GM12878 (cell line): ENCODE measurements at regions not wholly inside any gene's neighbourhood (a gene's known extent, or its start where the extent isn't known, plus 50 kb on each side); places are given as distances from the start of the nearest gene placed in this dataset.

Experiments used
- ATAC-seq: fragments of 200-7000 bp; cut with Tn5 transposase; 3 replicates; pipeline ENCODE4 v1.9.1; 2020; ENCODE audit warnings: mild to moderate bottlenecking, moderate library complexity
- BruUV-seq: library from RNA; stranded (reverse); fragments of 400-500 nt; replicated peaks from 2 replicates; lab custom pipeline; 2021; lab: Mats Ljungman, UMichigan
- CTCF ChIA-PET: fragments of 300-600 bp; sonication (Branson Sonifier 250); formaldehyde crosslinking; extraction: SDS; loops from one replicate; lab custom pipeline; 2021; ENCODE audit warnings: inconsistent platforms; lab: Yijun Ruan, JAX
- POLR2A ChIA-PET: fragments of 350-600 bp; formaldehyde crosslinking; extraction: SDS; loops from one replicate; lab custom pipeline; 2021; ENCODE audit warnings: inconsistent platforms; lab: Charles Lee
- RAD21 ChIA-PET: fragments of 300-600 bp; sonication (Branson Sonifier 250); formaldehyde crosslinking; loops from one replicate; lab custom pipeline; 2023; ENCODE audit warnings: antibody characterized with exemption; ENCODE audit not compliant: unreplicated experiment; lab: Charles Lee
- SMC1A ChIA-PET: fragments of 300-600 bp; sonication (Branson Sonifier 250); formaldehyde crosslinking; loops from one replicate; lab custom pipeline; 2023; ENCODE audit not compliant: unreplicated experiment, uncharacterized antibody; lab: Charles Lee
- DNase-seq: peaks from one replicate; pipeline ENCODE4 v3.0.0-alpha.2; 2011; ENCODE audit warnings: low read depth, low spot score
- FAIRE-seq: peaks from 3 replicates; lab custom pipeline; 2011; peaks lifted over from hg19 to GRCh38; lab: Jason Lieb, UNC
- H2AFZ ChIP-seq: 2 replicates; pipeline ENCODE4 v1.6.0; 2011; ENCODE audit warnings: low read depth, low read length, control low read depth; ENCODE audit not compliant: control insufficient read depth
- H3K27ac ChIP-seq: 2 replicates; pipeline ENCODE4 v1.5.1; 2011; ENCODE audit warnings: control low read depth; ENCODE audit not compliant: control insufficient read depth, insufficient read depth
- H3K27me3 ChIP-seq, 2 experiments: replicated peaks in 1 of 2; 2 replicates each; pipeline versions ENCODE4 v1.6.0 to v1.6.1; 2011; ENCODE audit warnings: low read length in 1 of 2; ENCODE audit not compliant: control insufficient read depth in 2 of 2, insufficient read depth in 2 of 2
- H3K36me3 ChIP-seq, 2 experiments: 2 replicates each; pipeline ENCODE4 v1.5.1; 2011; ENCODE audit warnings: low read length in 1 of 2; ENCODE audit not compliant: control insufficient read depth in 2 of 2, insufficient read depth in 2 of 2
- H3K4me1 ChIP-seq: 2 replicates; pipeline ENCODE4 v1.6.1; 2011; ENCODE audit warnings: mild to moderate bottlenecking, low read length, moderate library complexity, mixed read lengths; ENCODE audit not compliant: control insufficient read depth, insufficient read depth
- H3K4me2 ChIP-seq: 2 replicates; pipeline ENCODE4 v1.6.0; 2011; ENCODE audit warnings: control low read depth; ENCODE audit not compliant: control insufficient read depth, insufficient read depth
- H3K4me3 ChIP-seq: fragments of 200-600 bp; sonication (generic); 2 replicates; pipeline ENCODE4 v1.5.1; 2016
- H3K79me2 ChIP-seq: 2 replicates; pipeline ENCODE4 v1.6.0; 2011; ENCODE audit warnings: low read length; ENCODE audit not compliant: control insufficient read depth, insufficient read depth
- H3K9ac ChIP-seq: 2 replicates; pipeline ENCODE4 v1.8.0; 2011; ENCODE audit warnings: low read length, control low read depth, mixed read lengths; ENCODE audit not compliant: control insufficient read depth, insufficient read depth
- H3K9me3 ChIP-seq: replicated peaks from 3 replicates; pipeline ENCODE4 v1.5.1; 2011; ENCODE audit warnings: mild to moderate bottlenecking, low read length; ENCODE audit not compliant: control insufficient read depth, insufficient read depth
- H4K20me1 ChIP-seq: 2 replicates; pipeline ENCODE4 v1.6.0; 2011; ENCODE audit not compliant: control insufficient read depth, insufficient read depth
- WGBS: methylation state at CpG from one replicate; pipeline ENCODE4 v1.1.6; 2016; ENCODE audit warnings: low lambda C conversion rate; ENCODE audit not compliant: insufficient replicate concordance, insufficient coverage; ENCODE audit errors: missing lambda C conversion rate; 5-methylcytosine and 5-hydroxymethylcytosine counted together
- in situ Hi-C: fragments of 300-500 bp; cut with MboI; formaldehyde crosslinking; loops from 9 replicates; pipeline ENCODE4 v1.14.3; 2018; ENCODE audit warnings: mixed read lengths
- intact Hi-C: fragments of 100-400 bp; cut with micrococcal nuclease; formaldehyde crosslinking; loops from one replicate; pipeline ENCODE4 v1.14.2; 2022; ENCODE audit not compliant: unreplicated experiment
- TF ChIP-seq, protein P1 (sequence below): IDR thresholded peaks from 2 replicates; pipeline ENCODE4 v1.6.1; 2012; ENCODE audit warnings: mild to moderate bottlenecking, low read depth, low read length
- TF ChIP-seq, protein P2 (sequence below): fragments of 450-650 bp; conservative IDR thresholded peaks from 2 replicates; pipeline ENCODE4 v1.6.1; 2017; ENCODE audit warnings: mild to moderate bottlenecking, moderate library complexity

DNA sequence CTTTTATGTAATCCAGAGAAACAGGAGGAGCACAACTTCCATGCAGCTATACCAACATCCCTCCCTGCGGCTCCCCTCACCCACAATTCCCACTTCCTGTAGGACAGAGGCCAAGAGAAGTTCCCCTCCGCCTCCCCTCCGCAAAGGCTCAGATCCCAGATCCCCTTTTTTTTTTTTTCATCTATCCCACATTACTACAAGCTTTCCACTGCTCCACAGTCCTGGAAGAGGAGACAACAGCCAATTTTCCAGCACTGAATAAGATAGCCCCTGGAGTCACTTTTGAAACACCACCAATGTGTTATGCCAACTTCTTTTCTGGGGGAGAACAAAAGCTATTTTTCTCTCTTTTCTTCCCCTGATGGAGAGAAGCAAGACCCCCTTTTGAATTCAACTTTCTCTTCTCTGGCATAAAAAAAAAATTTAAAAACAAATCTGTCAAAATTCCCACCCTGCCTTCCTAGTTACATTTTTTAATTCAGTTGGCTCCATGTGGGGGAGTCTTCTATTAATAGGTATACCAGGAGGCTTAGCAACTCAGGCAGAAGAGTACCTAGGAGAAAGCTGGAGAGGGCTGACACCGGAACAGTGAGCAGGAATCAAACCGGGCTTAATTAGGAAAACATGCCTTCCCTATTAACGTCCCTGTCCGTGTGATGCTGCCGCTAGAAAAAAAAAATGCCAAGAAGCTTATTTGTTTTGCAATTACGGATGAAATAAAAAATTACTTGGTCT is 543.4 kb downstream of the BUD13 start:
- SMC1A ChIA-PET = interaction anchor here (0.8 kb wide), 1 partner anchor 10 kb away, joined by 3 read pairs; no protein-coding TSS in a partner anchor
- no peaks in the 10 kb centered on the region for H3K36me3 ChIP-seq
- 47% methylated on average over 9 of the region's 9 CpGs for WGBS
- TF ChIP-seq, protein P1, sequence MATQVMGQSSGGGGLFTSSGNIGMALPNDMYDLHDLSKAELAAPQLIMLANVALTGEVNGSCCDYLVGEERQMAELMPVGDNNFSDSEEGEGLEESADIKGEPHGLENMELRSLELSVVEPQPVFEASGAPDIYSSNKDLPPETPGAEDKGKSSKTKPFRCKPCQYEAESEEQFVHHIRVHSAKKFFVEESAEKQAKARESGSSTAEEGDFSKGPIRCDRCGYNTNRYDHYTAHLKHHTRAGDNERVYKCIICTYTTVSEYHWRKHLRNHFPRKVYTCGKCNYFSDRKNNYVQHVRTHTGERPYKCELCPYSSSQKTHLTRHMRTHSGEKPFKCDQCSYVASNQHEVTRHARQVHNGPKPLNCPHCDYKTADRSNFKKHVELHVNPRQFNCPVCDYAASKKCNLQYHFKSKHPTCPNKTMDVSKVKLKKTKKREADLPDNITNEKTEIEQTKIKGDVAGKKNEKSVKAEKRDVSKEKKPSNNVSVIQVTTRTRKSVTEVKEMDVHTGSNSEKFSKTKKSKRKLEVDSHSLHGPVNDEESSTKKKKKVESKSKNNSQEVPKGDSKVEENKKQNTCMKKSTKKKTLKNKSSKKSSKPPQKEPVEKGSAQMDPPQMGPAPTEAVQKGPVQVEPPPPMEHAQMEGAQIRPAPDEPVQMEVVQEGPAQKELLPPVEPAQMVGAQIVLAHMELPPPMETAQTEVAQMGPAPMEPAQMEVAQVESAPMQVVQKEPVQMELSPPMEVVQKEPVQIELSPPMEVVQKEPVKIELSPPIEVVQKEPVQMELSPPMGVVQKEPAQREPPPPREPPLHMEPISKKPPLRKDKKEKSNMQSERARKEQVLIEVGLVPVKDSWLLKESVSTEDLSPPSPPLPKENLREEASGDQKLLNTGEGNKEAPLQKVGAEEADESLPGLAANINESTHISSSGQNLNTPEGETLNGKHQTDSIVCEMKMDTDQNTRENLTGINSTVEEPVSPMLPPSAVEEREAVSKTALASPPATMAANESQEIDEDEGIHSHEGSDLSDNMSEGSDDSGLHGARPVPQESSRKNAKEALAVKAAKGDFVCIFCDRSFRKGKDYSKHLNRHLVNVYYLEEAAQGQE = no peak
- TF ChIP-seq, protein P2, sequence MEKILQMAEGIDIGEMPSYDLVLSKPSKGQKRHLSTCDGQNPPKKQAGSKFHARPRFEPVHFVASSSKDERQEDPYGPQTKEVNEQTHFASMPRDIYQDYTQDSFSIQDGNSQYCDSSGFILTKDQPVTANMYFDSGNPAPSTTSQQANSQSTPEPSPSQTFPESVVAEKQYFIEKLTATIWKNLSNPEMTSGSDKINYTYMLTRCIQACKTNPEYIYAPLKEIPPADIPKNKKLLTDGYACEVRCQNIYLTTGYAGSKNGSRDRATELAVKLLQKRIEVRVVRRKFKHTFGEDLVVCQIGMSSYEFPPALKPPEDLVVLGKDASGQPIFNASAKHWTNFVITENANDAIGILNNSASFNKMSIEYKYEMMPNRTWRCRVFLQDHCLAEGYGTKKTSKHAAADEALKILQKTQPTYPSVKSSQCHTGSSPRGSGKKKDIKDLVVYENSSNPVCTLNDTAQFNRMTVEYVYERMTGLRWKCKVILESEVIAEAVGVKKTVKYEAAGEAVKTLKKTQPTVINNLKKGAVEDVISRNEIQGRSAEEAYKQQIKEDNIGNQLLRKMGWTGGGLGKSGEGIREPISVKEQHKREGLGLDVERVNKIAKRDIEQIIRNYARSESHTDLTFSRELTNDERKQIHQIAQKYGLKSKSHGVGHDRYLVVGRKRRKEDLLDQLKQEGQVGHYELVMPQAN = no peak
- TF ChIP-seq, all 136 proteins: peak for 0
- Histone ChIP-seq H3K9me3 (no peaks in the 10 kb centered on the region), H3K4me3 (no peak overlapping the region), H3K27ac (no peak overlapping the region), H3K4me2 (no peak overlapping the region), H4K20me1 (no peaks in the 10 kb centered on the region), H3K4me1 (no peaks in the 10 kb centered on the region), H3K9ac (no peak overlapping the region), H2AFZ (no peak overlapping the region), H3K79me2 (no peaks in the 10 kb centered on the region), H3K27me3 (no peaks in the 10 kb centered on the region; a peak in 1 of 4 replicates)
- in situ Hi-C loops (no loop called here), intact Hi-C loops (no loop called here)
- no TSS peak for BruUV-seq
- no peak for DNase-seq
- ATAC-seq = no peak
- ChIA-PET CTCF (interaction anchor here (0.8 to 1.8 kb wide), 5 partner anchors 12 to 896 kb away, joined by 3 to 5 read pairs (median 4); no protein-coding TSS in a partner anchor), RAD21 (no interaction called here), POLR2A (no interaction called here)
- no peak for FAIRE-seq
